A549 (cell line): ENCODE measurements at regions not wholly inside any gene's neighbourhood (a gene's known extent, or its start where the extent isn't known, plus 50 kb on each side); places are given as distances from the start of the nearest gene placed in this dataset.

Source experiments
- BHLHE40 ChIP-seq: IDR thresholded peaks from 2 replicates; pipeline ENCODE4 v1.6.1; 2012; ENCODE audit warnings: low read depth, low read length, inconsistent platforms
- CEBPB ChIP-seq, 2 experiments: fragments of >200 bp in 1 of 2; sonication (Bioruptor Twin) in 1 of 2; formaldehyde crosslinking in 1 of 2; IDR thresholded peaks; 2 replicates each; pipeline ENCODE4 v1.6.1; 2012 to 2016
- EP300 ChIP-seq, 2 experiments: fragments of >200 bp; sonication (Bioruptor Twin); formaldehyde crosslinking; IDR thresholded peaks; 2 replicates in 1 of 2; 3 replicates in 1 of 2; pipeline ENCODE4 v1.6.1; 2016 to 2017
- KDM1A ChIP-seq: fragments of 200-600 bp; sonication (generic); IDR thresholded peaks from 2 replicates; pipeline ENCODE4 v1.6.1; 2016; ENCODE audit warnings: low read depth, mild to moderate bottlenecking
- KDM5A ChIP-seq: fragments of 200-600 bp; sonication (generic); IDR thresholded peaks from 2 replicates; pipeline ENCODE4 v1.6.1; 2016; ENCODE audit warnings: antibody characterized with exemption, mild to moderate bottlenecking
- MAFK ChIP-seq: fragments of 450-650 bp; IDR thresholded peaks from 2 replicates; pipeline ENCODE4 v1.6.1; 2014; ENCODE audit not compliant: partially characterized antibody
- PHF8 ChIP-seq: fragments of 200-600 bp; sonication (generic); IDR thresholded peaks from 2 replicates; pipeline ENCODE4 v1.6.1; 2016; ENCODE audit warnings: low read depth, mild to moderate bottlenecking, antibody characterized with exemption, moderate library complexity, borderline replicate concordance
- POLR2A ChIP-seq: IDR thresholded peaks from 2 replicates; pipeline ENCODE4 v1.6.1; 2012; ENCODE audit warnings: mild to moderate bottlenecking, low read length
- RAD21 ChIP-seq, 2 experiments: fragments of >200 bp in 1 of 2; sonication (Bioruptor Twin) in 1 of 2; formaldehyde crosslinking in 1 of 2; IDR thresholded peaks in 1 of 2; conservative IDR thresholded peaks in 1 of 2; 2 replicates in 1 of 2; 3 replicates in 1 of 2; pipeline ENCODE4 v1.6.1; 2012 to 2018; ENCODE audit warnings: inconsistent platforms in 1 of 2
- SMC3 ChIP-seq: fragments of >200 bp; sonication (Bioruptor Twin); formaldehyde crosslinking; IDR thresholded peaks from 3 replicates; pipeline ENCODE4 v1.6.1; 2018; ENCODE audit warnings: inconsistent platforms
- SREBF2 ChIP-seq: fragments of 450-650 bp; IDR thresholded peaks from 2 replicates; pipeline ENCODE4 v1.6.1; 2014; ENCODE audit warnings: mild to moderate bottlenecking, moderate library complexity
- TF ChIP-seq, protein P1 (sequence below): fragments of >200 bp; sonication (Bioruptor Twin); formaldehyde crosslinking; IDR thresholded peaks from 3 replicates; pipeline ENCODE4 v1.5.1; 2016
- TF ChIP-seq, protein P2 (sequence below): IDR thresholded peaks from 2 replicates; pipeline ENCODE4 v1.6.1; 2012

DNA sequence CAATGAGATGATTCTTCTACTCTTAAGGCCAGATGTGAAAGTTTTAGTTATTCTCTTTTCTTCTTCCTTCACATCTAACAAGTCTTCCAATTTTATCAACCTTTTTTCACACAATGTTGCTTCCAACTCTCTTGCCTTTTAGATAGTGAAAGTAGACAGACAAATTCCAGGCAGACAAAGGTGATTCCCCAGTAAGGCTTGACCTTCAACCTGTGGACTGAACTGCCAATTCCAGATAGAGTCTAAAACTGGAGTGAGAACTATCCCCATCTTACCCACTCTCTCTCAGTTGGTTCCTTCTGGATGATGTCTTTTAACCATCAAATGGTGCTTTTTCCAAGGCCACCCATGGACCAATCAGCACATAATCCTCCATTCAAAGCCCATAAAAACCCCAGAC is 159.0 kb downstream of the NSUN3 start:
- no peak for TF ChIP-seq BHLHE40
- TF ChIP-seq, protein P1, sequence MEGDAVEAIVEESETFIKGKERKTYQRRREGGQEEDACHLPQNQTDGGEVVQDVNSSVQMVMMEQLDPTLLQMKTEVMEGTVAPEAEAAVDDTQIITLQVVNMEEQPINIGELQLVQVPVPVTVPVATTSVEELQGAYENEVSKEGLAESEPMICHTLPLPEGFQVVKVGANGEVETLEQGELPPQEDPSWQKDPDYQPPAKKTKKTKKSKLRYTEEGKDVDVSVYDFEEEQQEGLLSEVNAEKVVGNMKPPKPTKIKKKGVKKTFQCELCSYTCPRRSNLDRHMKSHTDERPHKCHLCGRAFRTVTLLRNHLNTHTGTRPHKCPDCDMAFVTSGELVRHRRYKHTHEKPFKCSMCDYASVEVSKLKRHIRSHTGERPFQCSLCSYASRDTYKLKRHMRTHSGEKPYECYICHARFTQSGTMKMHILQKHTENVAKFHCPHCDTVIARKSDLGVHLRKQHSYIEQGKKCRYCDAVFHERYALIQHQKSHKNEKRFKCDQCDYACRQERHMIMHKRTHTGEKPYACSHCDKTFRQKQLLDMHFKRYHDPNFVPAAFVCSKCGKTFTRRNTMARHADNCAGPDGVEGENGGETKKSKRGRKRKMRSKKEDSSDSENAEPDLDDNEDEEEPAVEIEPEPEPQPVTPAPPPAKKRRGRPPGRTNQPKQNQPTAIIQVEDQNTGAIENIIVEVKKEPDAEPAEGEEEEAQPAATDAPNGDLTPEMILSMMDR = no peak
- no peak for TF ChIP-seq PHF8
- TF ChIP-seq CEBPB (IDR thresholded peaks at IDR 0.05) = no peak
- no peak for TF ChIP-seq POLR2A
- TF ChIP-seq KDM1A = no peak
- TF ChIP-seq SMC3 = no peak
- TF ChIP-seq, protein P2, sequence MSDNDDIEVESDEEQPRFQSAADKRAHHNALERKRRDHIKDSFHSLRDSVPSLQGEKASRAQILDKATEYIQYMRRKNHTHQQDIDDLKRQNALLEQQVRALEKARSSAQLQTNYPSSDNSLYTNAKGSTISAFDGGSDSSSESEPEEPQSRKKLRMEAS = no peak
- TF ChIP-seq EP300 (IDR thresholded peaks at IDR 0.05) = no peak
- TF ChIP-seq KDM5A = no peak
- TF ChIP-seq MAFK = no peak
- no peak for TF ChIP-seq RAD21 (conservative IDR thresholded peaks at IDR 0.05 in 1 of 2, IDR thresholded peaks at IDR 0.05 in 1 of 2)
- no peak for TF ChIP-seq SREBF2
